ENCODE measurements at regions not wholly inside any gene's neighbourhood (a gene's known extent, or its start where the extent isn't known, plus 50 kb on each side); places are given as distances from the start of the nearest gene placed in this dataset.

GRCh38 chr4:67236788-67237187, 308.5 kb downstream of the CENPC start:
- TF ChIP-seq, protein P1, sequence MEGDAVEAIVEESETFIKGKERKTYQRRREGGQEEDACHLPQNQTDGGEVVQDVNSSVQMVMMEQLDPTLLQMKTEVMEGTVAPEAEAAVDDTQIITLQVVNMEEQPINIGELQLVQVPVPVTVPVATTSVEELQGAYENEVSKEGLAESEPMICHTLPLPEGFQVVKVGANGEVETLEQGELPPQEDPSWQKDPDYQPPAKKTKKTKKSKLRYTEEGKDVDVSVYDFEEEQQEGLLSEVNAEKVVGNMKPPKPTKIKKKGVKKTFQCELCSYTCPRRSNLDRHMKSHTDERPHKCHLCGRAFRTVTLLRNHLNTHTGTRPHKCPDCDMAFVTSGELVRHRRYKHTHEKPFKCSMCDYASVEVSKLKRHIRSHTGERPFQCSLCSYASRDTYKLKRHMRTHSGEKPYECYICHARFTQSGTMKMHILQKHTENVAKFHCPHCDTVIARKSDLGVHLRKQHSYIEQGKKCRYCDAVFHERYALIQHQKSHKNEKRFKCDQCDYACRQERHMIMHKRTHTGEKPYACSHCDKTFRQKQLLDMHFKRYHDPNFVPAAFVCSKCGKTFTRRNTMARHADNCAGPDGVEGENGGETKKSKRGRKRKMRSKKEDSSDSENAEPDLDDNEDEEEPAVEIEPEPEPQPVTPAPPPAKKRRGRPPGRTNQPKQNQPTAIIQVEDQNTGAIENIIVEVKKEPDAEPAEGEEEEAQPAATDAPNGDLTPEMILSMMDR (IDR thresholded peaks at IDR 0.05 in 8 of 11, conservative IDR thresholded peaks at IDR 0.05 in 3 of 11) = no peak
- no peak for TF ChIP-seq POLR2A (IDR thresholded peaks at IDR 0.05)
